ENCODE measurements at regions not wholly inside any gene's neighbourhood (a gene's known extent, or its start where the extent isn't known, plus 50 kb on each side); places are given as distances from the start of the nearest gene placed in this dataset.

DNA sequence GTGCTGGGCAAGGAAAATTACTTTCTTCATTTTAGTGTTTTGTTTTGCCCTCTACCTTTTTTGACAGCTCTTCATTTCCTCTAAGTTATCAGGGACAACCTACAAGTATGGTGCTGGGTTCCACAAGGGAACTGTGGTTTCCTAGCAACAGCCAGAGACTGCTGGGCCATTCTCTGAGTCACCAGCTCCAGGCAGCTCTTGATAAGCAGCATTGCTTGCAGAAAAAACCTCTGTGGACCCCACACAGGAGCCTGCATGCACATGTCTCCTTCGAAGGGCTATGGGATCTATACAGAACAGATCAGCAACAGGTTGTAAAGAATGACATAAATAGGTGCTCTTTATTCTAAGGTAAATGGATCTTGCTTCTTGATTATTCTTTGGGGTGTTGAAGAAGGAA lies 81.0 kb upstream of the CCDC196 start:
- TF ChIP-seq, protein P1, sequence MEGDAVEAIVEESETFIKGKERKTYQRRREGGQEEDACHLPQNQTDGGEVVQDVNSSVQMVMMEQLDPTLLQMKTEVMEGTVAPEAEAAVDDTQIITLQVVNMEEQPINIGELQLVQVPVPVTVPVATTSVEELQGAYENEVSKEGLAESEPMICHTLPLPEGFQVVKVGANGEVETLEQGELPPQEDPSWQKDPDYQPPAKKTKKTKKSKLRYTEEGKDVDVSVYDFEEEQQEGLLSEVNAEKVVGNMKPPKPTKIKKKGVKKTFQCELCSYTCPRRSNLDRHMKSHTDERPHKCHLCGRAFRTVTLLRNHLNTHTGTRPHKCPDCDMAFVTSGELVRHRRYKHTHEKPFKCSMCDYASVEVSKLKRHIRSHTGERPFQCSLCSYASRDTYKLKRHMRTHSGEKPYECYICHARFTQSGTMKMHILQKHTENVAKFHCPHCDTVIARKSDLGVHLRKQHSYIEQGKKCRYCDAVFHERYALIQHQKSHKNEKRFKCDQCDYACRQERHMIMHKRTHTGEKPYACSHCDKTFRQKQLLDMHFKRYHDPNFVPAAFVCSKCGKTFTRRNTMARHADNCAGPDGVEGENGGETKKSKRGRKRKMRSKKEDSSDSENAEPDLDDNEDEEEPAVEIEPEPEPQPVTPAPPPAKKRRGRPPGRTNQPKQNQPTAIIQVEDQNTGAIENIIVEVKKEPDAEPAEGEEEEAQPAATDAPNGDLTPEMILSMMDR (IDR thresholded peaks at IDR 0.05): no peak
- TF ChIP-seq POLR2AphosphoS5 (IDR thresholded peaks at IDR 0.05): no peak
- TF ChIP-seq POLR2A (IDR thresholded peaks at IDR 0.05): no peak
